IMR-90 (cell line): ENCODE measurements at regions not wholly inside any gene's neighbourhood (a gene's known extent, or its start where the extent isn't known, plus 50 kb on each side); places are given as distances from the start of the nearest gene placed in this dataset.

Experiments
- ATAC-seq: fragments of 200-7000 bp; cut with Tn5 transposase; 2 replicates; pipeline ENCODE4 v1.9.1; 2020; ENCODE audit warnings: low read depth, mild to moderate bottlenecking, moderate library complexity
- BruUV-seq: library from RNA; stranded (reverse); fragments of 400-500 nt; replicated peaks from 2 replicates; lab custom pipeline; 2021; lab: Mats Ljungman, UMichigan
- CTCF ChIA-PET: fragments of 300-600 bp; formaldehyde crosslinking; extraction: SDS; loops from one replicate; lab custom pipeline; 2021; ENCODE audit warnings: antibody characterized with exemption; lab: Yijun Ruan, JAX
- POLR2A ChIA-PET: fragments of 300-600 bp; sonication (Branson Sonifier 250); formaldehyde crosslinking; loops from one replicate; lab custom pipeline; 2022; ENCODE audit warnings: antibody characterized with exemption; ENCODE audit not compliant: unreplicated experiment; lab: Charles Lee
- DNase-seq: peaks from one replicate; pipeline ENCODE4 v3.0.0; 2013
- H2AFZ ChIP-seq: replicated peaks from 2 replicates; pipeline ENCODE3; 2013; ENCODE audit warnings: low read length, mild to moderate bottlenecking; ENCODE audit not compliant: poor library complexity
- H2AK5ac ChIP-seq: 2 replicates; pipeline ENCODE4 v1.6.1; 2013; ENCODE audit warnings: low read depth, low read length, inconsistent platforms
- H2AK9ac ChIP-seq: replicated peaks from 2 replicates; pipeline ENCODE3; 2013; ENCODE audit warnings: mild to moderate bottlenecking, low read depth, low read length, moderate library complexity; ENCODE audit not compliant: poor library complexity
- H2BK120ac ChIP-seq: 2 replicates; pipeline ENCODE4 v1.6.1; 2013; ENCODE audit warnings: low read depth, low read length, inconsistent platforms
- H2BK15ac ChIP-seq: 3 replicates; pipeline ENCODE4 v1.6.1; 2013; ENCODE audit warnings: low read depth, low read length, inconsistent platforms
- H2BK20ac ChIP-seq: 2 replicates; pipeline ENCODE4 v1.6.1; 2013; ENCODE audit warnings: low read depth, mild to moderate bottlenecking, inconsistent platforms, low read length, moderate library complexity
- H2BK5ac ChIP-seq: 2 replicates; pipeline ENCODE4 v1.6.1; 2013; ENCODE audit warnings: mild to moderate bottlenecking, low read depth, low read length, inconsistent platforms; ENCODE audit not compliant: poor library complexity, severe bottlenecking
- H3K14ac ChIP-seq: replicated peaks from 2 replicates; pipeline ENCODE4 v1.6.1; 2013; ENCODE audit warnings: low read depth, low read length, inconsistent platforms
- H3K18ac ChIP-seq: 2 replicates; pipeline ENCODE4 v1.6.1; 2013; ENCODE audit warnings: low read depth, low read length, control low read depth
- H3K23ac ChIP-seq: 2 replicates; pipeline ENCODE4 v1.6.1; 2013; ENCODE audit warnings: low read depth, low read length, inconsistent platforms
- H3K27ac ChIP-seq: 2 replicates; pipeline ENCODE4 v1.5.1; 2013; ENCODE audit warnings: mild to moderate bottlenecking, control low read depth, low read length; ENCODE audit not compliant: insufficient read depth
- H3K27me3 ChIP-seq: 2 replicates; pipeline ENCODE4 v1.6.1; 2013; ENCODE audit warnings: low read length; ENCODE audit not compliant: control insufficient read depth, insufficient read depth
- H3K36me3 ChIP-seq: 2 replicates; pipeline ENCODE4 v1.6.1; 2013; ENCODE audit warnings: low read length, mixed read lengths; ENCODE audit not compliant: control insufficient read depth, insufficient read depth
- H3K4ac ChIP-seq: 2 replicates; pipeline ENCODE4 v1.6.1; 2013; ENCODE audit warnings: low read depth, low read length, inconsistent platforms
- H3K4me1 ChIP-seq: 2 replicates; pipeline ENCODE4 v1.6.1; 2013; ENCODE audit warnings: low read length, mixed read lengths; ENCODE audit not compliant: control insufficient read depth, insufficient read depth
- H3K4me2 ChIP-seq: 2 replicates; pipeline ENCODE4 v1.6.1; 2013; ENCODE audit warnings: low read depth, mild to moderate bottlenecking, control low read depth, low read length, moderate library complexity
- H3K4me3 ChIP-seq: 2 replicates; pipeline ENCODE4 v1.5.1; 2013; ENCODE audit warnings: low read depth, mild to moderate bottlenecking, control low read depth, low read length, moderate library complexity; ENCODE audit not compliant: insufficient read depth
- H3K56ac ChIP-seq: 2 replicates; pipeline ENCODE4 v1.6.1; 2013; ENCODE audit warnings: low read length, inconsistent platforms; ENCODE audit not compliant: insufficient read depth; ENCODE audit errors: extremely low read depth
- H3K79me1 ChIP-seq, 2 experiments: 2 replicates each; pipeline ENCODE4 v1.6.1; 2013; ENCODE audit warnings: low read length in 2 of 2, inconsistent platforms in 1 of 2, low read depth in 1 of 2
- H3K9ac ChIP-seq: 2 replicates; pipeline ENCODE4 v1.6.1; 2013; ENCODE audit warnings: low read depth, low read length, control low read depth
- H3K9me1 ChIP-seq: 2 replicates; pipeline ENCODE4 v1.6.1; 2013; ENCODE audit warnings: low read length, inconsistent platforms; ENCODE audit not compliant: insufficient read depth
- H3K9me3 ChIP-seq: 2 replicates; pipeline ENCODE4 v1.6.1; 2013; ENCODE audit warnings: low read length; ENCODE audit not compliant: control insufficient read depth, insufficient read depth
- H4K20me1 ChIP-seq: 2 replicates; pipeline ENCODE4 v1.6.1; 2013; ENCODE audit warnings: low read length, inconsistent platforms; ENCODE audit not compliant: insufficient read depth
- H4K5ac ChIP-seq: 2 replicates; pipeline ENCODE4 v1.6.1; 2013; ENCODE audit warnings: mild to moderate bottlenecking, low read depth, low read length, control low read depth
- H4K8ac ChIP-seq, 2 experiments: 2 replicates each; pipeline ENCODE4 v1.6.1; 2013; ENCODE audit warnings: low read depth in 2 of 2, low read length in 2 of 2, control low read depth in 1 of 2, inconsistent platforms in 1 of 2
- H4K91ac ChIP-seq: 2 replicates; pipeline ENCODE4 v1.6.1; 2013; ENCODE audit warnings: low read depth, low read length, inconsistent platforms; ENCODE audit not compliant: insufficient read depth
- BHLHE40 ChIP-seq: fragments of 150-350 bp; IDR thresholded peaks from 2 replicates; pipeline ENCODE4 v1.6.1; 2016; ENCODE audit warnings: mild to moderate bottlenecking, low read depth, low read length
- CEBPB ChIP-seq: IDR thresholded peaks from 2 replicates; pipeline ENCODE4 v1.6.1; 2012; ENCODE audit warnings: low read depth, low read length, improper control_type of control experiment
- CHD1 ChIP-seq: IDR thresholded peaks from 2 replicates; pipeline ENCODE4 v1.6.1; 2012; ENCODE audit warnings: low read depth, low read length, improper control_type of control experiment
- FOS ChIP-seq: fragments of 150-350 bp; IDR thresholded peaks from 2 replicates; pipeline ENCODE4 v1.6.1; 2016; ENCODE audit warnings: low read depth, low read length
- MAFK ChIP-seq: IDR thresholded peaks from 2 replicates; pipeline ENCODE4 v1.6.1; 2012; ENCODE audit warnings: low read depth, low read length, improper control_type of control experiment
- MXI1 ChIP-seq: IDR thresholded peaks from 2 replicates; pipeline ENCODE4 v1.6.1; 2012; ENCODE audit warnings: low read depth, mild to moderate bottlenecking, low read length, moderate library complexity, borderline replicate concordance
- NFE2L2 ChIP-seq: fragments of 150-350 bp; IDR thresholded peaks from 2 replicates; pipeline ENCODE4 v1.6.1; 2016; ENCODE audit warnings: low read depth, mild to moderate bottlenecking, low read length
- POLR2A ChIP-seq: IDR thresholded peaks from 2 replicates; pipeline ENCODE4 v1.6.1; 2012; ENCODE audit warnings: mild to moderate bottlenecking, low read depth, low read length
- RAD21 ChIP-seq: IDR thresholded peaks from 2 replicates; pipeline ENCODE4 v1.6.1; 2012; ENCODE audit warnings: low read length, improper control_type of control experiment
- RCOR1 ChIP-seq: IDR thresholded peaks from 2 replicates; pipeline ENCODE4 v1.6.1; 2012; ENCODE audit warnings: mild to moderate bottlenecking, low read length, improper control_type of control experiment; ENCODE audit not compliant: insufficient replicate concordance
- RFX5 ChIP-seq: IDR thresholded peaks from 2 replicates; pipeline ENCODE4 v1.8.0; 2012; ENCODE audit warnings: low read depth, mild to moderate bottlenecking, low read length, moderate library complexity
- SMC3 ChIP-seq: fragments of 150-350 bp; IDR thresholded peaks from 2 replicates; pipeline ENCODE4 v1.6.1; 2016; ENCODE audit warnings: low read depth, mild to moderate bottlenecking, antibody characterized with exemption, low read length, moderate library complexity
- dilution Hi-C: fragments of 300-500 bp; cut with HindIII; formaldehyde crosslinking; loops from one replicate; pipeline ENCODE4 v1.14.3; 2018; ENCODE audit warnings: low sequenced_read_pairs; ENCODE audit not compliant: unreplicated experiment
- in situ Hi-C: fragments of 300-500 bp; cut with MboI; formaldehyde crosslinking; loops from 3 replicates; pipeline ENCODE4 v1.14.3; 2019; ENCODE audit warnings: low sequenced_read_pairs, inconsistent platforms, mixed read lengths
- intact Hi-C: fragments of 100-400 bp; cut with micrococcal nuclease; formaldehyde crosslinking; loops from 2 replicates; pipeline ENCODE4 v1.10.0; 2022
- TF ChIP-seq, protein P1 (sequence below): fragments of 150-350 bp; IDR thresholded peaks from 2 replicates; pipeline ENCODE4 v1.6.1; 2017; ENCODE audit warnings: mild to moderate bottlenecking, antibody characterized with exemption, low read length, low read depth
- TF ChIP-seq, protein P2 (sequence below): conservative IDR thresholded peaks from 2 replicates; pipeline ENCODE4 v1.5.1; 2012; ENCODE audit warnings: mild to moderate bottlenecking, low read depth, low read length, improper control_type of control experiment
- TF ChIP-seq, protein P3 (sequence below): fragments of 150-350 bp; IDR thresholded peaks from 2 replicates; pipeline ENCODE4 v1.6.1; 2016; ENCODE audit warnings: low read depth, mild to moderate bottlenecking, low read length, moderate library complexity, borderline replicate concordance

DNA sequence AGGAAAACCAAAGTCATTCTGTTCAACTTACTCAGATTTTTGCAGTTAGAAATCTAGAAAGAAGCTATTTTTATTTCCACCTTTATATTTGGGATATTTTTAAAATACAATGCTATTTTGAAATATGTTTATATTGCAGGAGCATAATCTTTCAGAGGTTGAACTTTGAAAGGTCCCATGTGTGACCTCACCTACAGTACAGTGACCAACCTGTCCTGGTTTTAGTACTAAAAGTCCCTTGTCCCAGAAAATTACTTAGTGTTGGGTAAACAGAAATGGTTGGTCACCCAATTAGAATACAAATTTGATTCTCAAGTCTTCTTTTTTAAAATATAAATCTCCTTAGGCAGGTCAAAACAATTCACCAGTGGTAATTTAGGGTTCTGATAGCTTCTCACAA lies 141.6 kb upstream of the FRMD4B start:
- dilution Hi-C loops = no loop called here
- H4K20me1 ChIP-seq = no peaks in the 10 kb centered on the region
- DNase-seq (no peak), ATAC-seq (no peak)
- CTCF ChIA-PET = no interaction called here
- H3K9me3 ChIP-seq = no peaks in the 10 kb centered on the region
- no peak overlapping the region for H4K5ac ChIP-seq
- no peak overlapping the region for H3K56ac ChIP-seq
- H3K9ac ChIP-seq = no peak overlapping the region
- H3K79me1 ChIP-seq = no peaks in the 10 kb centered on the region
- POLR2A ChIA-PET = no interaction called here
- H2BK5ac ChIP-seq = no peak overlapping the region
- H3K27ac ChIP-seq = no peak overlapping the region
- no peaks in the 10 kb centered on the region for H3K4me1 ChIP-seq
- no peak overlapping the region for H4K91ac ChIP-seq
- H3K4me3 ChIP-seq = no peak overlapping the region
- TF ChIP-seq FOS (no peak), SMC3 (no peak), NFE2L2 (no peak), CEBPB (no peak), RFX5 (no peak), BHLHE40 (no peak), MXI1 (no peak), MAFK (no peak), RCOR1 (no peak), RAD21 (no peak), POLR2A (no peak), CHD1 (no peak)
- TF ChIP-seq, protein P1, sequence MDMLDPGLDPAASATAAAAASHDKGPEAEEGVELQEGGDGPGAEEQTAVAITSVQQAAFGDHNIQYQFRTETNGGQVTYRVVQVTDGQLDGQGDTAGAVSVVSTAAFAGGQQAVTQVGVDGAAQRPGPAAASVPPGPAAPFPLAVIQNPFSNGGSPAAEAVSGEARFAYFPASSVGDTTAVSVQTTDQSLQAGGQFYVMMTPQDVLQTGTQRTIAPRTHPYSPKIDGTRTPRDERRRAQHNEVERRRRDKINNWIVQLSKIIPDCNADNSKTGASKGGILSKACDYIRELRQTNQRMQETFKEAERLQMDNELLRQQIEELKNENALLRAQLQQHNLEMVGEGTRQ = no peak
- TF ChIP-seq, protein P2, sequence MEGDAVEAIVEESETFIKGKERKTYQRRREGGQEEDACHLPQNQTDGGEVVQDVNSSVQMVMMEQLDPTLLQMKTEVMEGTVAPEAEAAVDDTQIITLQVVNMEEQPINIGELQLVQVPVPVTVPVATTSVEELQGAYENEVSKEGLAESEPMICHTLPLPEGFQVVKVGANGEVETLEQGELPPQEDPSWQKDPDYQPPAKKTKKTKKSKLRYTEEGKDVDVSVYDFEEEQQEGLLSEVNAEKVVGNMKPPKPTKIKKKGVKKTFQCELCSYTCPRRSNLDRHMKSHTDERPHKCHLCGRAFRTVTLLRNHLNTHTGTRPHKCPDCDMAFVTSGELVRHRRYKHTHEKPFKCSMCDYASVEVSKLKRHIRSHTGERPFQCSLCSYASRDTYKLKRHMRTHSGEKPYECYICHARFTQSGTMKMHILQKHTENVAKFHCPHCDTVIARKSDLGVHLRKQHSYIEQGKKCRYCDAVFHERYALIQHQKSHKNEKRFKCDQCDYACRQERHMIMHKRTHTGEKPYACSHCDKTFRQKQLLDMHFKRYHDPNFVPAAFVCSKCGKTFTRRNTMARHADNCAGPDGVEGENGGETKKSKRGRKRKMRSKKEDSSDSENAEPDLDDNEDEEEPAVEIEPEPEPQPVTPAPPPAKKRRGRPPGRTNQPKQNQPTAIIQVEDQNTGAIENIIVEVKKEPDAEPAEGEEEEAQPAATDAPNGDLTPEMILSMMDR = no peak
- TF ChIP-seq, protein P3, sequence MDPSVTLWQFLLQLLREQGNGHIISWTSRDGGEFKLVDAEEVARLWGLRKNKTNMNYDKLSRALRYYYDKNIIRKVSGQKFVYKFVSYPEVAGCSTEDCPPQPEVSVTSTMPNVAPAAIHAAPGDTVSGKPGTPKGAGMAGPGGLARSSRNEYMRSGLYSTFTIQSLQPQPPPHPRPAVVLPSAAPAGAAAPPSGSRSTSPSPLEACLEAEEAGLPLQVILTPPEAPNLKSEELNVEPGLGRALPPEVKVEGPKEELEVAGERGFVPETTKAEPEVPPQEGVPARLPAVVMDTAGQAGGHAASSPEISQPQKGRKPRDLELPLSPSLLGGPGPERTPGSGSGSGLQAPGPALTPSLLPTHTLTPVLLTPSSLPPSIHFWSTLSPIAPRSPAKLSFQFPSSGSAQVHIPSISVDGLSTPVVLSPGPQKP = no peak
- H2BK20ac ChIP-seq = no peak overlapping the region
- no peak overlapping the region for H4K8ac ChIP-seq
- in situ Hi-C loops = no loop called here
- H3K27me3 ChIP-seq = no peaks in the 10 kb centered on the region; the same call in 1 of the 2 replicates
- no peaks in the 10 kb centered on the region for H3K36me3 ChIP-seq
- intact Hi-C loops = no loop called here
- no peak overlapping the region for H3K14ac ChIP-seq
- no peak overlapping the region for H2AK9ac ChIP-seq
- no peak overlapping the region for H3K18ac ChIP-seq
- no peak overlapping the region for H2AFZ ChIP-seq
- no peak overlapping the region for H2AK5ac ChIP-seq
- no peak overlapping the region for H2BK120ac ChIP-seq
- no peak overlapping the region for H3K4ac ChIP-seq
- no TSS peak for BruUV-seq
- H3K4me2 ChIP-seq = no peak overlapping the region
- no peak overlapping the region for H3K23ac ChIP-seq
- H3K9me1 ChIP-seq = no peaks in the 10 kb centered on the region
- H2BK15ac ChIP-seq = no peak overlapping the region
